ENCODE measurements at regions not wholly inside any gene's neighbourhood (a gene's known extent, or its start where the extent isn't known, plus 50 kb on each side); places are given as distances from the start of the nearest gene placed in this dataset.

- no peak for FAIRE-seq
These were observed 257.8 kb downstream of the ARAP2 start for GRCh38 chr4:35986537-35986936.

- FAIRE-seq = no peak
These were observed 250.7 kb downstream of the ARAP2 start for GRCh38 chr4:35993606-35994005.

GRCh38 chr4:36000941-36001557 is 243.3 kb downstream of the ARAP2 start:
- no peak for FAIRE-seq

- no peak for FAIRE-seq
These were observed 241.3 kb downstream of the ARAP2 start for GRCh38 chr4:36003051-36003450.

- FAIRE-seq = no peak
These were observed 240.0 kb downstream of the ARAP2 start for GRCh38 chr4:36004204-36004851.

GRCh38 chr4:36006226-36006625 is 238.1 kb downstream of the ARAP2 start:
- no peak for FAIRE-seq

- no peak for FAIRE-seq
These were observed 233.9 kb downstream of the ARAP2 start for GRCh38 chr4:36010397-36010929.

GRCh38 chr4:36011381-36011780 is 232.9 kb downstream of the ARAP2 start:
- no peak for FAIRE-seq

- no peak for FAIRE-seq
These were observed 231.8 kb downstream of the ARAP2 start for GRCh38 chr4:36012503-36012902.

GRCh38 chr4:36013206-36013605 is 231.1 kb downstream of the ARAP2 start:
- no peak for FAIRE-seq
